ENCODE measurements at regions not wholly inside any gene's neighbourhood (a gene's known extent, or its start where the extent isn't known, plus 50 kb on each side); places are given as distances from the start of the nearest gene placed in this dataset.

DNA sequence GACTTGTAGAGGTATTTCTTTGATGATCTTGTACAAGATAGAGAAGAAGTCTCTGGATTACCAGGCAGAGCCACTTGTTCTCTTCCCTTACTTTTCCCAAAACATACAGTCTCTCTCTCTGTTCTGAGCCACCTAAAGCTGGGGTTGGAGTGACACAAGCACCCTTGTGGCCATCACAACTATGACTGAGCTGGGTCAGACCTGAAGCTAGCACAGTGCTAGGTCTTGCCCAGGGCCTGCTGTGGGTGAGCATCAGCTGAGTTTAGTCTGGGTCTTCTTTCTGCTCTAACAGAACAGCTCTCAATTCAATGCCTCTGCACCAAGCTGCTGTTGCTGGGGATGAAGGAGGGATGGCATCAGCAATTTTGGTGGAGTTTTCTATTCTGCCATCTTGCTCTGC is 110.2 kb downstream of the HTR1B start:
- no peak overlapping the region for H3K27ac ChIP-seq
- DNase-seq (ENCODE audit: low spot score): no peak
- no peak for TF ChIP-seq CTCF (IDR thresholded peaks at IDR 0.05)
- H3K4me3 ChIP-seq: no peak overlapping the region

- H3K27ac ChIP-seq: peak overlapping the region in 1 of 2 donors; percentile 17
- no peak for TF ChIP-seq CTCF (IDR thresholded peaks at IDR 0.05)
- DNase-seq (ENCODE audit: low spot score): no peak
These were observed 122.0 kb downstream of the HTR1B start for GRCh38 chr6:77341058-77341986.

DNA sequence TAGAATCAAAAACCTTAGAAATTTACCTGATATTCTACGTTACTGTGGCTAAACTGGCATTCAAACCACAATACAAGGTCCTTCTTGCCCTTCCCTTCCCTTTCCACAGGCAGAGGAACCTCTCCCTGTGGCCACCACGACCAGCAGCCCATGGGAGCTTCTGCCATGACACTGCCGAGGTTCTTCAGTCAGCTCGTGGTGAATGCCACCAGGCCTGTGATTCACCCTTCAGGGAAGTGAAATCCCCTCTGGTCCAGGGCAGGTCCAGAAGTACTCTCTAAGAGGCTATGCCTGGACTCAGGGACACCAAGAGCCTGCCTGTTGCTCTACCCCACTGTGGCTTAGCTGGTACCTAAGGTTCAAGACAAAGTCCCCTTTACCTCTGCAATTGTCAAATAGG is 123.0 kb downstream of the HTR1B start:
- no peak overlapping the region for H3K27ac ChIP-seq
- TF ChIP-seq CTCF (IDR thresholded peaks at IDR 0.05): no peak
- no peak for DNase-seq (ENCODE audit: low spot score)
- no peak overlapping the region for H3K4me3 ChIP-seq

More at GRCh38 chr6:77341058-77341986, 122.0 kb downstream of the HTR1B start:
- no peak overlapping the region for H3K4me3 ChIP-seq

GRCh38 chr6:77339926-77340325 is 123.4 kb downstream of the HTR1B start:
- no peak for DNase-seq (ENCODE audit: low spot score)
- Histone ChIP-seq H3K4me3 (no peak overlapping the region), H3K27ac (no peak overlapping the region)
- no peak for TF ChIP-seq CTCF (IDR thresholded peaks at IDR 0.05)

DNA sequence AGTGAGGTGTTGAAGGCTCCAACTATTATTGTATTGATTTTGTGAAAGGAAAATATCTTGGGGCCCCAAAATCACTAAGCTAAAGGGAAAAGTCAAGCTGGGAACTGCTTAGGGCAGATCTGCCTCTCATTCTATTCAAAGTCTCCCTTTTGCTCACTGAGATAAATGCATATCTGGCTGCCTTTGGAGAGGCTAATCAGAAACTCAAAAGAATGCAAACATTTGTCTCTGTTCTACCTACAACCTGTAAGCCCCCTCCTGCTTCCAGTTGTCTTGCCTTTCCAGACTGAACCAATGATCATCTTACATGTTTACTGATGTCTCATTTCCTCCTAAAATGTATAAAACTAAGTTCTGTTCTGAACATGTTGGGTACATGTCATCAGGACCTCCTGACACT is 125.9 kb downstream of the HTR1B start:
- DNase-seq (ENCODE audit: low spot score): no peak
- no peak overlapping the region for H3K4me3 ChIP-seq
- no peak for TF ChIP-seq CTCF (IDR thresholded peaks at IDR 0.05)
- no peak overlapping the region for H3K27ac ChIP-seq

GRCh38 chr6:77334093-77334492 is 129.2 kb downstream of the HTR1B start:
- no peak for TF ChIP-seq CTCF (IDR thresholded peaks at IDR 0.05)
- H3K27ac ChIP-seq: no peak overlapping the region
- no peak overlapping the region for H3K4me3 ChIP-seq
- no peak for DNase-seq (ENCODE audit: low spot score)
